G401.6 (cell line): ENCODE measurements at regions not wholly inside any gene's neighbourhood (a gene's known extent, or its start where the extent isn't known, plus 50 kb on each side); places are given as distances from the start of the nearest gene placed in this dataset.
"Not testable (repeated sequence)": the region's sequence is repeated elsewhere in the genome, so short reads cannot be mapped to it uniquely, and the experiment has no call there.

Source experiments
- FAIRE-seq: peaks from 2 replicates; lab custom pipeline; 2012; peaks lifted over from hg19 to GRCh38; lab: Jason Lieb, UNC

GRCh38 chr3:66552846-66553245 is 52.0 kb upstream of the LRIG1 start:
- FAIRE-seq: no peak

DNA sequence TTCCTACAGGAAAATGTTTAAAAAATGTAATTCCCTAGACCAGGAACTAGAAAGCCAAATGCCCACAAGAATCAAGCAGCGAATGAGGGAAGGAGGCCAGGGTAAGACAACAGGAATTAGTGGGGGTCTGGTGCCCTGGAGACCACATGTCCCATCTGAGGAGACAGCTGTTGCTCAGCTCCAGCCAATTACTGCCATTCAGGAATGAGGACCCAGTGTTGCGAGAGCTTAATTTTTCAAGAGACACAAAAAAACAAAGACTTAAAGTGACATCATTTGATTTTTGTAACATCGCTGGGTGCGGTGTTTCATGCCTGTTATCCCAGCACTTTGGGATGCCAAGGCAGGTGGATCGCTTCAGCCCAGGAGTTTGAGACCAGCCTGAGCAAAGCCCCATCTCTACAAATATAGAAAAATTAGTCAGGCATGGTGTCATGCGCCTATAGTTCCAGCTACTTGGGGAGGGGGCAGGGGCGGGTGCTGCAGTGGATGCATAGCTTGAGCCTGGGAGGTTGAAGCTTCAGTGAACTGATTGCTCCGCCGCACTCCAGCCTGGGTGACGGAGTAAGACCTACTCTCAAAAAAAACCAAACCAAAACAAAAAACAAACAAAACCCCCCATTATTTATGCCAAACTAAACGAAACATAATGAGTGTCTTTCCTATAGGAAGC is 52.8 kb upstream of the LRIG1 start:
- FAIRE-seq: no peak

DNA sequence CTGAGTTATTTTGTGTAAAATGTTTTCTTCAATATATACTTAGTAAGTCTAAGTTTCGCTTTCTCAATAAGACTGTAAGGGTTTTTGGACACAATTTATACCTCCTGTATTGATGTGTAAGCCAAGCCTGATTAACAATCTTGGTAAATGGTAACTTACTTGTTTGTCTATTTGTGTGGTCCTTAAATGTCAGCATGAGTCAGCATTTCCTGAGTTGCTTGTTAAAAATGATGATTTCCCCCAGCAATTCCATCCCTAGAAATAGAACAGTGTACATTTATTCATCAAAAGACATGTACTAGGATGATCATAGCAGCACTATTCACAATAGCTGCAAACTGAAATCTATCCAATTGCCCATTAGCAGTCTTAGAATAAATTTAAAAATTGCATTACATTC is 53.4 kb upstream of the LRIG1 start:
- no peak for FAIRE-seq

GRCh38 chr3:66555214-66555844 is 54.5 kb upstream of the LRIG1 start:
- FAIRE-seq: no peak

GRCh38 chr3:66557170-66557569 is 56.3 kb upstream of the LRIG1 start:
- no peak for FAIRE-seq

GRCh38 chr3:66559924-66560323 is 59.1 kb upstream of the LRIG1 start:
- not testable (repeated sequence) for FAIRE-seq

- no peak for FAIRE-seq
Observed at GRCh38 chr3:66561367-66561766, 60.5 kb upstream of the LRIG1 start.

DNA sequence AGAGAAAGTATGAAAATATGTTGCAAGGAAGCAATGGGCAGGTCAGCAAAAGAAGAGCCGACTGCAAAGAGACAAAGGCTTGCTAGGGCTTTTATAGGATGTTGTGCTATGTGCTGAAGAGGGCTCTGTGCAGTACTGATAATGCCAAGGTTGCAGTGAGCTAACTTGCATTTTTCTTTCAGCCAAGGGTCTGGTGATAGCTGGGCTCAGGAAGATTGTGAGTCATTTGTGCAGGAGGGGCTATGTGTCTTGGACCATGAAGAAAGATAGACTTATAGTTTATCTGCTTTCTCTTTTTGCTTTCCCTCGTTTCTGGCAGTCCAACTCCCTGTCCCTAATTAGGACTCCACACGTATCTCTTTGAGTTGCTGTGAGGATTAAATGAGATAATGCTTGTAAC is 64.5 kb upstream of the LRIG1 start:
- no peak for FAIRE-seq

GRCh38 chr3:66567077-66567476 is 66.3 kb upstream of the LRIG1 start:
- FAIRE-seq: no peak

DNA sequence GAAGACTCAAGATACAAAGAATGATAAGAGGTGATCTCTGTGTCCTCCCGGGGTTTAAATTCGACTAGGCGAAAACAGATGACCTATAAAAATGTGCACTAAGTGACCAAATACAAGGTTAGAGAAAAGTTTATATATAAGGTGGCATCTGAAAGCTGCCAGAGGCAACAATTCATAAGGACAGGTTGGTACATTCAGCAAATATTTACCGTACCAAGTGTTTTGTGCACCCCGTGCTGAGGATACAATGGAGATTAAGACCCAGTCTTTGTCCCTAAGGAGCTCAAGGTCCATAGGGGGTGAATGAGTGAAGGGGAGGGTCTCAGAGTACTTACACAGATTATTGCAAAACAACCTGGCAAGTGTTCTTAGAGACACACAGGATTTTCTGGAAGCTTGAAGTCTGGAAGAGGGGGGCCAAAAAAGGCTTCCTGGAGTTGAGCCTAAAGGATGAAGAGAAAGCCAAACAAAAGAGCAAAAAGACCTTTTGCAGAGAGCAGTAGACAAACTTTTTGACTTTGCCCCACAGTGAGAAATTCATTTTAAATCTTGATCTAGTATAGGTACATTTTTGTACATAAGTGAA is 71.4 kb upstream of the LRIG1 start:
- no peak for FAIRE-seq

- no peak for FAIRE-seq
Observed at GRCh38 chr3:66572938-66573710, 72.3 kb upstream of the LRIG1 start.

GRCh38 chr3:66574091-66574490 is 73.3 kb upstream of the LRIG1 start:
- no peak for FAIRE-seq

DNA sequence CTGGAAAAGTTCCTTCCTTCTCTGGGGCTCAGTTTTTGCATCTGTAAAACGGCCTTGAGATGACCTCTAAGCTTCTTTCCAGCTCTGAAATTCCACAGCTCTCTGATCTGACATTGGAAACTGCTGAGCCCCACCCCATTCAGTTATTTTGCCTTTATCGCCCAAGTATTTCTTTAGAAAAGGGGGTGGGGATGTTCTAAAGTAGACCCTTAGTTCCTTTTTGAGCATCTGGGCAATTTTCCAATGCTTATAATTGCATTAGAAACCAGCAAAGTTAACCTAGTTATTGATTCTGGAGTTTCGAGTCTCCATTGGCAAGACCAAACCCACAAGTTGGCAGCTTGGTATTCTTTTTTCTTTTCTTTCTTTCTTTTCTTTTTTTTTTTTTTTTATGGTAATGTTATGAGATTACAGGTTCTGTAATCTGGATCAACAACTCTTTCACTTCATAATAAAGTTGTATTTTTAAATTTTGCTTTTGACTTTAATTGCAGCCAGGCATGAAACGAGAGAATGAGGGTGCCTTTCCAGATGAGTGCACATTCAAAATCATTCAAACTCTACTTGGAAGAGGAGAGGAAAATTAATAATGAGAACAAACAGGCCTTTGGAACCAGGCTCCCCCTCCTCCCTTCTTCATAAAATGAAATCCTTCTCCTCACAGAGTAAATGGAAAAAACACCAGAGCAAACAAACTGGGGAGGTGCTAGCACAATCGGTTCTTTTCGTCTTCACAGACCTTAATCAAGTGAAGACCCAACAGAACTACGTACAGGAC is 76.8 kb upstream of the LRIG1 start:
- FAIRE-seq: no peak

- FAIRE-seq: no peak
Observed at GRCh38 chr3:66581256-66581655, 80.4 kb upstream of the LRIG1 start.

GRCh38 chr3:66582721-66583423 is 82.0 kb upstream of the LRIG1 start:
- FAIRE-seq: no peak

GRCh38 chr3:66583424-66584040 is 82.7 kb upstream of the LRIG1 start:
- no peak for FAIRE-seq

DNA sequence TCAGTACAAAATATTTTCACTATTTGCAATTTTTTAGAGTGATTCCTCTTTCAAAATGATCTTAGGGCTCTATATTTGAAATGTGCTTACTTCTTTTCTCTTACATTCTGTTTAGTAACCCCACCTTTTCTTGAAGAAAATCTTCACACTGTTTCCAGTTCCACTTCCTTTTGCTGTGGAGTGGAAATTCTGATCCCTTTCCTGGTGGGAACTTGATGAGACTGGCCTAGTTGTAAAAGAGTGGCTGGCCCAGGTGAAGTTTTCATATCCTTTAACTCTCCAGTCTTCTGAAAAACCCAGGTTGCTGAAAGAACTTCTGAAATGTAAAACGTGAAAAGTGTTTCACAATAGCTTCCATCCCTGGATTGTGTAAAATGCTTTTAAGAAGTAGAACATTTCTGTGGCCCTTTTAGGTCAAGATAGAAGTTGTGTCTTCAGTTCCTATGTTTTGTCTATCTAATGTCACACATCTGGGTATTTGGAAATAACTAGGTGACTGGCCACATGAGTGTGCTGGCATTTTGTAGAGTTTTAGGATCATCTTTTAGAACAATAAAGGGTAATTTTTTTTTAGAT is 84.8 kb upstream of the LRIG1 start:
- no peak for FAIRE-seq

DNA sequence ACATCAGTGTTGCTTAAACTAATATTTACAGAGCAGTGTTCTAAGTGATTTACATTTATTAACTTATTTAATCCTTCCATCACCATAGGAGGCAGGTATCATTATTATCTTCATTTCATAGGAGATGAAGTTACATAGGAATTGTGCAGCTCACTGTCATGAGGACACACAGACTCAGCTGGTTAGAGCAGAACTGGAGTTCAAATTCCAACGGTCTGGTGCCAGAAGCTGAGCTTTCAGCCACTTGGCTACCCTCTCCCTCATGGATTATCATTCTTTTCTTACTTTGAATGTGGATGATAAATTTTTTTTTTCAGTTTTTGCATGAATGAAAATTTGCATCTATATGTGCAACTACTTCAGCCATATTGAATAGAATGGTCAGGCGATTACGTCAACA is 86.0 kb upstream of the LRIG1 start:
- no peak for FAIRE-seq

DNA sequence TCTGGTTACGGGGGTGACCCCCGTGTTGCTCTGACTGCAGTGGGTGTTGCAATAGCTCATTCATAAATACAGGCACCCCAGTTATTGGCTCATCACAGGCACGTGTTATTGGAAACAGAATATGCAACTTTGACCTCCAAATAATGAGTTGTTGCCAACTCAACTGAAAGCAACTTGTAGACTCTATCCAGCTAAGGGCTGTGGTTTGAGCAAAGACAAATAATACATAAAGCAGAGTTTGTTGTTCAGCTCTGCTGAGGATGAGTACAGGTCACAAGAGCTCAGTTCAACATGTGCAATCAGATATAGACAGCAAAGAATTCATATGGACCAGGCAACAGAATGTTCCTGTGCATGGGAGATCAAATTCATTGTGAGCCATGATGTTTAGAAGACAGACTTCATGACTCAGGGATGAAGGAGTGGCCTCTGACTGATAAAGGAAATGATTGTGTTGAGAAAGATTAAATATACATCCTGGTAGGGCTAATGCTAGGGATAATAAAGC is 87.6 kb upstream of the LRIG1 start:
- FAIRE-seq: no peak

DNA sequence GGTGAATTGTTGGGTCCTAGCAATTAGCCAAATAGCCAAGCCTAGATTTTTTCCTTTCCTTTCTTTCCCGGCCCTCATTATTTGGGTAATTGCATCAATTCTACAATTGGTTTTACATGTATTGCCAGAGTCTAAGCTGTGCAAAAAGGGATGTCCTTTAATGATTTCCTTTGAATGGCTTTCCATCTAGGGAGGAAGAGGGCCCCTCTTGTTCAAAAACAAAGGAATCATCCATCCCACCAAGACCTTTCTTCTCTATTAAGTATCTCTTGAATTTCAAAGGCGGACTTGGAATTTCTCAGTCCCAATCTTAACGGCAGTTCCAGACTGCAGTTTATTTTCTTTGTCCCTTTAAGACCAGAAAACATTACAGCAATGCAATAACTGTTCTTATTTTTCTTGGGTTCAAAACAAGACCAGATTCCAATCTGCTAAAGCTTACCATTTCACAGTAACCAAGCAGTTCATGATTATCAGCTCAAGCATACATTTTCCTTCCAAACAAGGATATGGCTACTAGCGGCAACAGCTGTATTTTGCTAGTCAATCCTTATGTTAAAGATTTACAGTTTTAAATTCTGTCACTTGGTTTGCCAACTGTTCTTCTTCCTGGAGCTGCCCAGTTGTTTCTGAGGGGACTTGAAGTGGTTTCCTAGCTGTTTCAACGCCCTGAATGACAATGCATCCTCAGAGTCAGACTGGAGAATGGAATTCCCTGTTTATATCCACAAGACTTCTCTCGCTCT is 91.4 kb upstream of the LRIG1 start:
- no peak for FAIRE-seq
